ENCODE measurements at regions not wholly inside any gene's neighbourhood (a gene's known extent, or its start where the extent isn't known, plus 50 kb on each side); places are given as distances from the start of the nearest gene placed in this dataset.

GRCh38 chr6:84372290-84372689 is 144.8 kb upstream of the CEP162 start:
- H3K27ac ChIP-seq (ENCODE audit: low read depth, low read length), result no peak overlapping the region
- no peaks in the 10 kb centered on the region for H3K4me1 ChIP-seq (ENCODE audit: control insufficient read depth in 3 of 3, insufficient read depth in 3 of 3, low read length in 3 of 3)
- H3K4me3 ChIP-seq (ENCODE audit: low read length in 3 of 3), result no peak overlapping the region
- H3K36me3 ChIP-seq (ENCODE audit: control insufficient read depth in 3 of 3, insufficient read depth in 3 of 3, low read length in 3 of 3), result no peaks in the 10 kb centered on the region
- no peak overlapping the region for H3K9ac ChIP-seq (ENCODE audit: low read depth in 1 of 3, low read length in 3 of 3)
- no peaks in the 10 kb centered on the region for H3K27me3 ChIP-seq (ENCODE audit: control insufficient read depth in 3 of 3, insufficient read depth in 3 of 3, low read length in 3 of 3)
- no peaks in the 10 kb centered on the region for H3K9me3 ChIP-seq (ENCODE audit: control insufficient read depth in 3 of 3, low read length in 3 of 3)

- Histone ChIP-seq H3K27ac (ENCODE audit: low read depth, low read length) (no peak overlapping the region), H3K4me3 (ENCODE audit: low read length in 3 of 3) (no peak overlapping the region), H3K9ac (ENCODE audit: low read depth in 1 of 3, low read length in 3 of 3) (no peak overlapping the region), H3K36me3 (ENCODE audit: control insufficient read depth in 3 of 3, insufficient read depth in 3 of 3, low read length in 3 of 3) (no peaks in the 10 kb centered on the region), H3K9me3 (ENCODE audit: control insufficient read depth in 3 of 3, low read length in 3 of 3) (no peaks in the 10 kb centered on the region), H3K4me1 (ENCODE audit: control insufficient read depth in 3 of 3, insufficient read depth in 3 of 3, low read length in 3 of 3) (no peaks in the 10 kb centered on the region), H3K27me3 (ENCODE audit: control insufficient read depth in 3 of 3, insufficient read depth in 3 of 3, low read length in 3 of 3) (no peaks in the 10 kb centered on the region)
Measured at GRCh38 chr6:84371681-84372080, 144.2 kb upstream of the CEP162 start.

- Histone ChIP-seq H3K27me3 (ENCODE audit: control insufficient read depth in 3 of 3, insufficient read depth in 3 of 3, low read length in 3 of 3) (no peaks in the 10 kb centered on the region), H3K27ac (ENCODE audit: low read depth, low read length) (no peak overlapping the region)
Measured at GRCh38 chr6:84362193-84362821, 134.9 kb upstream of the CEP162 start.

GRCh38 chr6:84361372-84362192 is 134.1 kb upstream of the CEP162 start:
- no peak overlapping the region for H3K9ac ChIP-seq (ENCODE audit: low read depth in 1 of 3, low read length in 3 of 3)
- H3K36me3 ChIP-seq (ENCODE audit: control insufficient read depth in 3 of 3, insufficient read depth in 3 of 3, low read length in 3 of 3), result no peaks in the 10 kb centered on the region
- H3K27ac ChIP-seq (ENCODE audit: low read depth, low read length), result no peak overlapping the region
- no peaks in the 10 kb centered on the region for H3K4me1 ChIP-seq (ENCODE audit: control insufficient read depth in 3 of 3, insufficient read depth in 3 of 3, low read length in 3 of 3)
- no peaks in the 10 kb centered on the region for H3K9me3 ChIP-seq (ENCODE audit: control insufficient read depth in 3 of 3, low read length in 3 of 3)
- H3K4me3 ChIP-seq (ENCODE audit: low read length in 3 of 3), result no peak overlapping the region
- no peaks in the 10 kb centered on the region for H3K27me3 ChIP-seq (ENCODE audit: control insufficient read depth in 3 of 3, insufficient read depth in 3 of 3, low read length in 3 of 3)

More at GRCh38 chr6:84362193-84362821, 134.9 kb upstream of the CEP162 start:
- H3K9me3 ChIP-seq (ENCODE audit: control insufficient read depth in 3 of 3, low read length in 3 of 3), result no peaks in the 10 kb centered on the region
- H3K4me3 ChIP-seq (ENCODE audit: low read length in 3 of 3), result no peak overlapping the region
- no peak overlapping the region for H3K9ac ChIP-seq (ENCODE audit: low read depth in 1 of 3, low read length in 3 of 3)
- H3K36me3 ChIP-seq (ENCODE audit: control insufficient read depth in 3 of 3, insufficient read depth in 3 of 3, low read length in 3 of 3), result no peaks in the 10 kb centered on the region
- no peaks in the 10 kb centered on the region for H3K4me1 ChIP-seq (ENCODE audit: control insufficient read depth in 3 of 3, insufficient read depth in 3 of 3, low read length in 3 of 3)

GRCh38 chr6:84360039-84360438 is 132.6 kb upstream of the CEP162 start:
- Histone ChIP-seq H3K4me1 (ENCODE audit: control insufficient read depth in 3 of 3, insufficient read depth in 3 of 3, low read length in 3 of 3) (no peaks in the 10 kb centered on the region), H3K27me3 (ENCODE audit: control insufficient read depth in 3 of 3, insufficient read depth in 3 of 3, low read length in 3 of 3) (no peaks in the 10 kb centered on the region), H3K9me3 (ENCODE audit: control insufficient read depth in 3 of 3, low read length in 3 of 3) (no peaks in the 10 kb centered on the region), H3K36me3 (ENCODE audit: control insufficient read depth in 3 of 3, insufficient read depth in 3 of 3, low read length in 3 of 3) (no peaks in the 10 kb centered on the region), H3K4me3 (ENCODE audit: low read length in 3 of 3) (no peak overlapping the region), H3K9ac (ENCODE audit: low read depth in 1 of 3, low read length in 3 of 3) (no peak overlapping the region), H3K27ac (ENCODE audit: low read depth, low read length) (no peak overlapping the region)

GRCh38 chr6:84358581-84358980 is 131.1 kb upstream of the CEP162 start:
- no peak overlapping the region for H3K9ac ChIP-seq (ENCODE audit: low read depth in 1 of 3, low read length in 3 of 3)
- no peak overlapping the region for H3K27ac ChIP-seq (ENCODE audit: low read depth, low read length)
- no peaks in the 10 kb centered on the region for H3K9me3 ChIP-seq (ENCODE audit: control insufficient read depth in 3 of 3, low read length in 3 of 3)
- no peaks in the 10 kb centered on the region for H3K36me3 ChIP-seq (ENCODE audit: control insufficient read depth in 3 of 3, insufficient read depth in 3 of 3, low read length in 3 of 3)
- no peak overlapping the region for H3K4me3 ChIP-seq (ENCODE audit: low read length in 3 of 3)
- no peaks in the 10 kb centered on the region for H3K27me3 ChIP-seq (ENCODE audit: control insufficient read depth in 3 of 3, insufficient read depth in 3 of 3, low read length in 3 of 3)
- H3K4me1 ChIP-seq (ENCODE audit: control insufficient read depth in 3 of 3, insufficient read depth in 3 of 3, low read length in 3 of 3), result no peaks in the 10 kb centered on the region

GRCh38 chr6:84357631-84358030 is 130.2 kb upstream of the CEP162 start:
- H3K36me3 ChIP-seq (ENCODE audit: control insufficient read depth in 3 of 3, insufficient read depth in 3 of 3, low read length in 3 of 3), result no peaks in the 10 kb centered on the region
- H3K9me3 ChIP-seq (ENCODE audit: control insufficient read depth in 3 of 3, low read length in 3 of 3), result no peaks in the 10 kb centered on the region
- H3K4me3 ChIP-seq (ENCODE audit: low read length in 3 of 3), result no peak overlapping the region
- no peak overlapping the region for H3K27ac ChIP-seq (ENCODE audit: low read depth, low read length)
- H3K9ac ChIP-seq (ENCODE audit: low read depth in 1 of 3, low read length in 3 of 3), result no peak overlapping the region
- H3K4me1 ChIP-seq (ENCODE audit: control insufficient read depth in 3 of 3, insufficient read depth in 3 of 3, low read length in 3 of 3), result no peaks in the 10 kb centered on the region
- no peaks in the 10 kb centered on the region for H3K27me3 ChIP-seq (ENCODE audit: control insufficient read depth in 3 of 3, insufficient read depth in 3 of 3, low read length in 3 of 3)

GRCh38 chr6:84356907-84357306 is 129.5 kb upstream of the CEP162 start:
- Histone ChIP-seq H3K27ac (ENCODE audit: low read depth, low read length) (no peak overlapping the region), H3K9me3 (ENCODE audit: control insufficient read depth in 3 of 3, low read length in 3 of 3) (no peaks in the 10 kb centered on the region), H3K4me1 (ENCODE audit: control insufficient read depth in 3 of 3, insufficient read depth in 3 of 3, low read length in 3 of 3) (no peaks in the 10 kb centered on the region), H3K36me3 (ENCODE audit: control insufficient read depth in 3 of 3, insufficient read depth in 3 of 3, low read length in 3 of 3) (no peaks in the 10 kb centered on the region), H3K4me3 (ENCODE audit: low read length in 3 of 3) (no peak overlapping the region), H3K9ac (ENCODE audit: low read depth in 1 of 3, low read length in 3 of 3) (no peak overlapping the region), H3K27me3 (ENCODE audit: control insufficient read depth in 3 of 3, insufficient read depth in 3 of 3, low read length in 3 of 3) (no peaks in the 10 kb centered on the region)

- Histone ChIP-seq H3K27me3 (ENCODE audit: control insufficient read depth in 3 of 3, insufficient read depth in 3 of 3, low read length in 3 of 3) (no peaks in the 10 kb centered on the region), H3K27ac (ENCODE audit: low read depth, low read length) (no peak overlapping the region), H3K9ac (ENCODE audit: low read depth in 1 of 3, low read length in 3 of 3) (no peak overlapping the region), H3K4me3 (ENCODE audit: low read length in 3 of 3) (no peak overlapping the region), H3K9me3 (ENCODE audit: control insufficient read depth in 3 of 3, low read length in 3 of 3) (no peaks in the 10 kb centered on the region), H3K4me1 (ENCODE audit: control insufficient read depth in 3 of 3, insufficient read depth in 3 of 3, low read length in 3 of 3) (no peaks in the 10 kb centered on the region), H3K36me3 (ENCODE audit: control insufficient read depth in 3 of 3, insufficient read depth in 3 of 3, low read length in 3 of 3) (no peaks in the 10 kb centered on the region)
Measured at GRCh38 chr6:84353459-84354423, 126.3 kb upstream of the CEP162 start.
